ENCODE measurements at regions not wholly inside any gene's neighbourhood (a gene's known extent, or its start where the extent isn't known, plus 50 kb on each side); places are given as distances from the start of the nearest gene placed in this dataset.

- Histone ChIP-seq H3K9me3 (ENCODE audit: control insufficient read depth, insufficient read depth, low read depth, low read length) (no peaks in the 10 kb centered on the region), H3K36me3 (ENCODE audit: control insufficient read depth in 2 of 2, insufficient read depth in 1 of 2, low read length in 2 of 2) (no peaks in the 10 kb centered on the region), H3K4me3 (ENCODE audit: low read depth, low read length) (no peak overlapping the region), H3K27ac (ENCODE audit: extremely low read depth, low read depth, low read length) (no peak overlapping the region), H3K4me1 (ENCODE audit: control insufficient read depth, insufficient read depth, low read length) (no peaks in the 10 kb centered on the region)
- POLR2A ChIA-PET, result no interaction called here
- CTCF ChIA-PET, result no interaction called here
- TF ChIP-seq BCL11B (tag by site-specific recombination; IDR thresholded peaks at IDR 0.05; ENCODE audit: low read depth) (no peak), ZNF394 (tag by site-specific recombination; IDR thresholded peaks at IDR 0.05; ENCODE audit: borderline replicate concordance) (no peak), ZNF48 (tag by site-specific recombination; IDR thresholded peaks at IDR 0.05) (no peak), MYNN (tag by site-specific recombination; IDR thresholded peaks at IDR 0.05; ENCODE audit: borderline replicate concordance) (no peak), ZSCAN18 (tag by site-specific recombination; IDR thresholded peaks at IDR 0.05) (no peak), REST (tag by site-specific recombination; IDR thresholded peaks at IDR 0.05) (no peak), ZNF10 (tag by site-specific recombination; IDR thresholded peaks at IDR 0.05) (no peak), SALL2 (tag by site-specific recombination; IDR thresholded peaks at IDR 0.05; ENCODE audit: borderline replicate concordance) (no peak), ZNF280D (tag by site-specific recombination; IDR thresholded peaks at IDR 0.05) (no peak), SCRT2 (tag by site-specific recombination; IDR thresholded peaks at IDR 0.05) (no peak), ZNF518A (tag by site-specific recombination; conservative IDR thresholded peaks at IDR 0.05; ENCODE audit: low read depth) (no peak), ELK4 (IDR thresholded peaks at IDR 0.05; ENCODE audit: borderline replicate concordance, low read depth, low read length) (no peak), ZNF777 (tag by site-specific recombination; IDR thresholded peaks at IDR 0.05; ENCODE audit: borderline replicate concordance) (no peak), KLF8 (tag by site-specific recombination; IDR thresholded peaks at IDR 0.05) (no peak), PRDM2 (tag by site-specific recombination; IDR thresholded peaks at IDR 0.05; ENCODE audit: borderline replicate concordance) (no peak), SP7 (tag by site-specific recombination; IDR thresholded peaks at IDR 0.05) (no peak)
Observed at GRCh38 chr3:46095307-46095706, 68.0 kb upstream of the XCR1 start.

All from HEK293 (cell line).